Activated CD4-positive, alpha-beta T cell treated with anti-CD3 and anti-CD28 coated beads for 36 hours (primary cell): ENCODE measurements at regions not wholly inside any gene's neighbourhood (a gene's known extent, or its start where the extent isn't known, plus 50 kb on each side); places are given as distances from the start of the nearest gene placed in this dataset.

Experiments used
- ATAC-seq: fragments of 200-7000 bp; cut with Tn5 transposase; one replicate; pipeline ENCODE4 v1.10.0; 2021; ENCODE audit warnings: mild to moderate bottlenecking, moderate library complexity
- CTCF ChIA-PET: fragments of 350-600 bp; sonication (Branson Sonifier 250); formaldehyde crosslinking; loops from one replicate; lab custom pipeline; 2021; ENCODE audit warnings: antibody characterized with exemption; lab: Charles Lee
- POLR2A ChIA-PET: fragments of 350-600 bp; sonication (Branson Sonifier 250); formaldehyde crosslinking; loops from one replicate; lab custom pipeline; 2021; ENCODE audit warnings: antibody characterized with exemption, inconsistent platforms; lab: Charles Lee
- DNase-seq: peaks from one replicate; pipeline ENCODE4 v3.0.0-alpha.2; 2020
- H3K27ac Mint-ChIP-seq: one replicate; pipeline ENCODE4 v1.8.0; 2021; ENCODE audit warnings: mixed read lengths
- H3K27me3 Mint-ChIP-seq: one replicate; pipeline ENCODE4 v1.8.0; 2021; ENCODE audit warnings: mixed read lengths
- H3K36me3 Mint-ChIP-seq: one replicate; pipeline ENCODE4 v1.8.0; 2021; ENCODE audit warnings: low read depth, mixed read lengths
- H3K4me1 Mint-ChIP-seq: one replicate; pipeline ENCODE4 v1.8.0; 2021; ENCODE audit warnings: mixed read lengths
- H3K4me3 Mint-ChIP-seq: one replicate; pipeline ENCODE4 v1.8.0; 2021; ENCODE audit warnings: mild to moderate bottlenecking, moderate library complexity, mixed read lengths
- H3K9me3 Mint-ChIP-seq: one replicate; pipeline ENCODE4 v1.8.0; 2021; ENCODE audit warnings: low read depth, mixed read lengths
- intact Hi-C, 2 experiments: fragments of 100-400 bp; cut with DNase I in 1 of 2; cut with micrococcal nuclease in 1 of 2; formaldehyde crosslinking; loops; one replicate each; pipeline versions ENCODE4 v1.14.2 to v1.15.1; 2022 to 2024; cut with DNase I, micrococcal nuclease

GRCh38 chrX:35726176-35726575, 72.0 kb upstream of the MAGEB16 start:
- intact Hi-C loops = no loop called here
- Mint-ChIP-seq H3K36me3 (no peaks in the 10 kb centered on the region), H3K27me3 (no peaks in the 10 kb centered on the region), H3K27ac (no peak overlapping the region), H3K4me1 (no peaks in the 10 kb centered on the region), H3K9me3 (no peaks in the 10 kb centered on the region), H3K4me3 (no peak overlapping the region)
- ATAC-seq (no peak), DNase-seq (no peak)
- ChIA-PET CTCF (no interaction called here), POLR2A (no interaction called here)

GRCh38 chrX:35728481-35728880, 69.7 kb upstream of the MAGEB16 start:
- ATAC-seq (no peak), DNase-seq (no peak)
- H3K27me3 Mint-ChIP-seq = no peaks in the 10 kb centered on the region
- H3K27ac Mint-ChIP-seq = no peak overlapping the region
- no peaks in the 10 kb centered on the region for H3K36me3 Mint-ChIP-seq
- no peaks in the 10 kb centered on the region for H3K4me1 Mint-ChIP-seq
- intact Hi-C loops = no loop called here
- ChIA-PET POLR2A (no interaction called here), CTCF (no interaction called here)
- no peak overlapping the region for H3K4me3 Mint-ChIP-seq
- H3K9me3 Mint-ChIP-seq = peaks cover 3% of the 10 kb centered on the region

GRCh38 chrX:35733879-35734278, 64.3 kb upstream of the MAGEB16 start:
- DNase-seq (no peak), ATAC-seq (no peak)
- H3K27ac Mint-ChIP-seq = no peak overlapping the region
- intact Hi-C loops = no loop called here
- CTCF ChIA-PET = no interaction called here
- H3K4me3 Mint-ChIP-seq = no peak overlapping the region
- H3K36me3 Mint-ChIP-seq = no peaks in the 10 kb centered on the region
- H3K9me3 Mint-ChIP-seq = peaks cover 3% of the 10 kb centered on the region
- POLR2A ChIA-PET = no interaction called here
- H3K4me1 Mint-ChIP-seq = no peaks in the 10 kb centered on the region
- H3K27me3 Mint-ChIP-seq = no peaks in the 10 kb centered on the region

- POLR2A ChIA-PET = no interaction called here
- ATAC-seq (no peak), DNase-seq (no peak)
- intact Hi-C loops = no loop called here
- Mint-ChIP-seq H3K27me3 (no peaks in the 10 kb centered on the region), H3K4me1 (no peaks in the 10 kb centered on the region), H3K27ac (no peak overlapping the region), H3K36me3 (no peaks in the 10 kb centered on the region), H3K9me3 (no peaks in the 10 kb centered on the region), H3K4me3 (no peak overlapping the region)
- CTCF ChIA-PET = no interaction called here
These were observed 57.0 kb upstream of the MAGEB16 start for GRCh38 chrX:35741142-35741541.

GRCh38 chrX:35743331-35743730, 54.8 kb upstream of the MAGEB16 start:
- Mint-ChIP-seq H3K4me3 (no peak overlapping the region), H3K4me1 (no peaks in the 10 kb centered on the region), H3K36me3 (no peaks in the 10 kb centered on the region), H3K9me3 (peaks cover 2% of the 10 kb centered on the region), H3K27me3 (no peaks in the 10 kb centered on the region), H3K27ac (no peak overlapping the region)
- intact Hi-C loops = no loop called here
- DNase-seq (no peak), ATAC-seq (no peak)
- POLR2A ChIA-PET = no interaction called here
- CTCF ChIA-PET = no interaction called here
